HEK293 (cell line): ENCODE measurements at regions not wholly inside any gene's neighbourhood (a gene's known extent, or its start where the extent isn't known, plus 50 kb on each side); places are given as distances from the start of the nearest gene placed in this dataset.

Experiments
- CTCF ChIA-PET: fragments of 350-600 bp; formaldehyde crosslinking; extraction: SDS; loops from one replicate; lab custom pipeline; 2021; ENCODE audit warnings: antibody characterized with exemption; lab: Yijun Ruan, JAX
- POLR2A ChIA-PET: fragments of 300-600 bp; formaldehyde crosslinking; extraction: SDS; loops from one replicate; lab custom pipeline; 2020; ENCODE audit warnings: antibody characterized with exemption, inconsistent platforms; lab: Yijun Ruan, JAX
- H3K27ac ChIP-seq: fragments of 200-500 bp; sonication (Bioruptor generic); 2 replicates; pipeline ENCODE4 v1.5.1; 2014; ENCODE audit warnings: low read depth, low read length, control low read depth, inconsistent platforms; ENCODE audit errors: extremely low read depth
- H3K36me3 ChIP-seq, 2 experiments: fragments of 200-500 bp in 1 of 2; sonication (Bioruptor generic) in 1 of 2; 1 replicate in 1 of 2; 2 replicates in 1 of 2; pipeline ENCODE4 v1.5.1; 2014 to 2017; ENCODE audit warnings: inconsistent platforms in 2 of 2, low read length in 2 of 2; ENCODE audit not compliant: control insufficient read depth in 2 of 2, insufficient read depth in 1 of 2
- H3K4me1 ChIP-seq: fragments of 200-500 bp; sonication (Bioruptor generic); 2 replicates; pipeline ENCODE4 v1.5.1; 2014; ENCODE audit warnings: mild to moderate bottlenecking, low read length, inconsistent platforms; ENCODE audit not compliant: control insufficient read depth, insufficient read depth
- H3K4me3 ChIP-seq: 2 replicates; pipeline ENCODE4 v1.5.1; 2011; ENCODE audit warnings: low read depth, mild to moderate bottlenecking, control low read depth, low read length, moderate library complexity
- H3K9me3 ChIP-seq: fragments of 200-500 bp; sonication (Bioruptor generic); 2 replicates; pipeline ENCODE4 v1.5.1; 2014; ENCODE audit warnings: low read depth, low read length, inconsistent platforms; ENCODE audit not compliant: control insufficient read depth, insufficient read depth
- EGR2 ChIP-seq: fragments of 450-650 bp; formaldehyde crosslinking; IDR thresholded peaks from 2 replicates; pipeline ENCODE4 v1.5.1; 2016; ENCODE audit warnings: low read depth, missing biosample characterization, missing genetic modification characterization
- GLIS2 ChIP-seq: fragments of 450-650 bp; formaldehyde crosslinking; IDR thresholded peaks from 2 replicates; pipeline ENCODE4 v1.5.1; 2016; ENCODE audit warnings: missing biosample characterization, missing genetic modification characterization
- IKZF3 ChIP-seq: fragments of 450-650 bp; IDR thresholded peaks from 2 replicates; pipeline ENCODE4 v1.5.0; 2018; ENCODE audit warnings: missing biosample characterization, mild to moderate bottlenecking, missing genetic modification characterization, moderate library complexity
- KLF1 ChIP-seq: fragments of 450-650 bp; formaldehyde crosslinking; IDR thresholded peaks from 2 replicates; pipeline ENCODE4 v1.5.1; 2016; ENCODE audit warnings: missing biosample characterization, missing genetic modification characterization
- KLF7 ChIP-seq: fragments of 450-650 bp; formaldehyde crosslinking; IDR thresholded peaks from 2 replicates; pipeline ENCODE4 v1.5.1; 2016; ENCODE audit warnings: missing biosample characterization, missing genetic modification characterization, borderline replicate concordance
- PRDM2 ChIP-seq: fragments of 450-650 bp; formaldehyde crosslinking; IDR thresholded peaks from 2 replicates; pipeline ENCODE4 v1.5.1; 2016; ENCODE audit warnings: missing biosample characterization, missing genetic modification characterization, borderline replicate concordance
- SP3 ChIP-seq: fragments of 450-650 bp; formaldehyde crosslinking; IDR thresholded peaks from 2 replicates; pipeline ENCODE4 v1.5.1; 2016; ENCODE audit warnings: missing biosample characterization, missing genetic modification characterization
- ZFHX2 ChIP-seq: fragments of 450-650 bp; formaldehyde crosslinking; conservative IDR thresholded peaks from 2 replicates; pipeline ENCODE4 v1.5.1; 2016; ENCODE audit warnings: missing biosample characterization, missing genetic modification characterization
- ZFP37 ChIP-seq: fragments of 450-650 bp; formaldehyde crosslinking; IDR thresholded peaks from 2 replicates; pipeline ENCODE4 v1.5.1; 2016; ENCODE audit warnings: missing biosample characterization, missing genetic modification characterization
- ZNF133 ChIP-seq: fragments of 450-650 bp; formaldehyde crosslinking; IDR thresholded peaks from 2 replicates; pipeline ENCODE4 v1.5.1; 2016; ENCODE audit warnings: missing biosample characterization, missing genetic modification characterization
- ZNF18 ChIP-seq: fragments of 450-650 bp; formaldehyde crosslinking; IDR thresholded peaks from 2 replicates; pipeline ENCODE4 v1.5.1; 2016; ENCODE audit warnings: missing biosample characterization, missing genetic modification characterization
- ZNF19 ChIP-seq: fragments of 450-650 bp; formaldehyde crosslinking; IDR thresholded peaks from 2 replicates; pipeline ENCODE4; 2016; ENCODE audit warnings: missing biosample characterization, missing genetic modification characterization, low read depth
- ZNF221 ChIP-seq: fragments of 450-650 bp; formaldehyde crosslinking; IDR thresholded peaks from 2 replicates; pipeline ENCODE4 v1.5.1; 2017; ENCODE audit warnings: missing biosample characterization, missing genetic modification characterization, borderline replicate concordance
- ZNF266 ChIP-seq: fragments of 450-650 bp; formaldehyde crosslinking; IDR thresholded peaks from 2 replicates; pipeline ENCODE4 v1.5.1; 2016; ENCODE audit warnings: missing biosample characterization, missing genetic modification characterization, low read depth
- ZNF416 ChIP-seq: fragments of 450-650 bp; formaldehyde crosslinking; IDR thresholded peaks from 2 replicates; pipeline ENCODE4 v1.5.1; 2016; ENCODE audit warnings: missing biosample characterization, missing genetic modification characterization
- ZNF501 ChIP-seq: fragments of 450-650 bp; formaldehyde crosslinking; IDR thresholded peaks from 2 replicates; pipeline ENCODE4 v1.5.1; 2016; ENCODE audit warnings: missing biosample characterization, missing genetic modification characterization
- ZNF544 ChIP-seq: fragments of 450-650 bp; formaldehyde crosslinking; IDR thresholded peaks from 2 replicates; pipeline ENCODE4 v1.5.0; 2017; ENCODE audit warnings: missing biosample characterization, missing genetic modification characterization
- ZNF571 ChIP-seq: fragments of 450-650 bp; formaldehyde crosslinking; IDR thresholded peaks from 2 replicates; pipeline ENCODE4 v1.5.0; 2017; ENCODE audit warnings: missing biosample characterization, missing genetic modification characterization
- ZNF664 ChIP-seq: fragments of 450-650 bp; formaldehyde crosslinking; IDR thresholded peaks from 2 replicates; pipeline ENCODE4 v1.5.1; 2016; ENCODE audit warnings: missing biosample characterization, missing genetic modification characterization
- ZNF670 ChIP-seq: fragments of 450-650 bp; formaldehyde crosslinking; IDR thresholded peaks from 2 replicates; pipeline ENCODE4 v1.5.1; 2016; ENCODE audit warnings: missing biosample characterization, missing genetic modification characterization, low read depth
- ZNF692 ChIP-seq: fragments of 450-650 bp; formaldehyde crosslinking; IDR thresholded peaks from 2 replicates; pipeline ENCODE4 v1.5.1; 2016; ENCODE audit warnings: missing biosample characterization, missing genetic modification characterization
- TF ChIP-seq, protein P1 (sequence below): fragments of 450-650 bp; formaldehyde crosslinking; IDR thresholded peaks from 2 replicates; pipeline ENCODE4 v1.5.1; 2017; ENCODE audit warnings: missing biosample characterization, missing genetic modification characterization
- TF ChIP-seq, protein P2 (sequence below): fragments of 450-650 bp; formaldehyde crosslinking; IDR thresholded peaks from 2 replicates; pipeline ENCODE4 v1.5.1; 2017; ENCODE audit warnings: missing biosample characterization, missing genetic modification characterization

- CTCF ChIA-PET, result interaction anchor here (0.6 kb wide), 1 partner anchor 17 kb away, joined by 3 read pairs; no protein-coding TSS in a partner anchor
- TF ChIP-seq ZFHX2 (tag by site-specific recombination), result peak; percentile 47; the same call in 1 of the 2 replicates
- TF ChIP-seq ZNF571 (tag by site-specific recombination), result no peak
- TF ChIP-seq, protein P1, sequence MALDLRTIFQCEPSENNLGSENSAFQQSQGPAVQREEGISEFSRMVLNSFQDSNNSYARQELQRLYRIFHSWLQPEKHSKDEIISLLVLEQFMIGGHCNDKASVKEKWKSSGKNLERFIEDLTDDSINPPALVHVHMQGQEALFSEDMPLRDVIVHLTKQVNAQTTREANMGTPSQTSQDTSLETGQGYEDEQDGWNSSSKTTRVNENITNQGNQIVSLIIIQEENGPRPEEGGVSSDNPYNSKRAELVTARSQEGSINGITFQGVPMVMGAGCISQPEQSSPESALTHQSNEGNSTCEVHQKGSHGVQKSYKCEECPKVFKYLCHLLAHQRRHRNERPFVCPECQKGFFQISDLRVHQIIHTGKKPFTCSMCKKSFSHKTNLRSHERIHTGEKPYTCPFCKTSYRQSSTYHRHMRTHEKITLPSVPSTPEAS (tag by site-specific recombination), result no peak
- no peak for TF ChIP-seq GLIS2
- 0 out of 2 replicates have a peak, but pooled peaks have one; percentile 35 for TF ChIP-seq EGR2 (tag by site-specific recombination)
- no peak for TF ChIP-seq ZFP37 (tag by site-specific recombination)
- no peak for TF ChIP-seq ZNF221 (tag by site-specific recombination)
- TF ChIP-seq ZNF416 (tag by site-specific recombination), result no peak
- Histone ChIP-seq H3K36me3 (no peaks in the 10 kb centered on the region), H3K9me3 (no peaks in the 10 kb centered on the region), H3K4me1 (no peaks in the 10 kb centered on the region), H3K4me3 (no peak overlapping the region), H3K27ac (no peak overlapping the region)
- POLR2A ChIA-PET, result no interaction called here
These were observed 106.9 kb downstream of the RIPK4 start for GRCh38 chr21:41659791-41660560.

DNA sequence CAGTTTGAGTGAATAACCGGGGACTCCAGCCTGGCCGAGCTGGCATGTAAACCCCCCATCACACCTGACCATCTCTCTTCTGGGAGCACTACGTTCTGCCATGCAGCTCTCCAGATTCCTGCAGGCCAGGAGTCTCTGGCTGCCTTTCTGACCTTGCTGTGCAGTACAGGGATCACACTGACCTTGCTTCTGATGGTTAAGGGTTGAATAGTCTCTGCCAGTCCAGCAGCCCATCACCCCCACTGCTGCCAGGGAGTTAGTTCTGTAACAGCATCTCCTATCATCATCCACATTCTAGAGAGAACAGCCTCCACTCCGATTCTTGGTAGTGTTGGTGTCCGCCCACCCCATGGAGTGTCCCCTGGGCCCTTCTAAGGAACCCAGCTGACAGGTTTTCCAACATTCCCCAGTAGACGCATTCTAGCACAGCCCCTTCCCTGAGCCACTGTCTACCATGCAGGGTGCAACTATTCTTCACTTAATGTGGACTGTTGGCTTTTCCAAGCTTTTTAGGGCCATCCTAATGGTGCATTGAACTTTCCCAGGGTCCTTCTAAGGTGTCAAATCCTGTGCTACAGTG is 109.8 kb downstream of the RIPK4 start:
- H3K4me1 ChIP-seq, result no peaks in the 10 kb centered on the region
- TF ChIP-seq ZNF19 (tag by site-specific recombination) (no peak), ZNF501 (tag by site-specific recombination) (no peak), IKZF3 (no peak), KLF7 (tag by site-specific recombination) (no peak), ZNF266 (tag by site-specific recombination) (no peak), ZNF670 (tag by site-specific recombination) (no peak), SP3 (tag by site-specific recombination) (no peak), ZNF544 (tag by site-specific recombination) (no peak), ZNF664 (tag by site-specific recombination) (no peak), PRDM2 (tag by site-specific recombination) (no peak), KLF1 (no peak), ZNF692 (no peak), ZNF133 (tag by site-specific recombination) (no peak), ZNF18 (no peak)
- TF ChIP-seq, protein P2, sequence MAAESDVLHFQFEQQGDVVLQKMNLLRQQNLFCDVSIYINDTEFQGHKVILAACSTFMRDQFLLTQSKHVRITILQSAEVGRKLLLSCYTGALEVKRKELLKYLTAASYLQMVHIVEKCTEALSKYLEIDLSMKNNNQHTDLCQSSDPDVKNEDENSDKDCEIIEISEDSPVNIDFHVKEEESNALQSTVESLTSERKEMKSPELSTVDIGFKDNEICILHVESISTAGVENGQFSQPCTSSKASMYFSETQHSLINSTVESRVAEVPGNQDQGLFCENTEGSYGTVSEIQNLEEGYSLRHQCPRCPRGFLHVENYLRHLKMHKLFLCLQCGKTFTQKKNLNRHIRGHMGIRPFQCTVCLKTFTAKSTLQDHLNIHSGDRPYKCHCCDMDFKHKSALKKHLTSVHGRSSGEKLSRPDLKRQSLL (tag by site-specific recombination), result no peak
- CTCF ChIA-PET, result interaction anchor here (0.7 kb wide), 1 partner anchor 44 kb away, joined by 3 read pairs; no protein-coding TSS in a partner anchor
- H3K36me3 ChIP-seq, result no peaks in the 10 kb centered on the region
- POLR2A ChIA-PET, result no interaction called here
- H3K27ac ChIP-seq, result no peak overlapping the region
- H3K9me3 ChIP-seq, result no peaks in the 10 kb centered on the region
- H3K4me3 ChIP-seq, result no peak overlapping the region
